ENCODE measurements at regions not wholly inside any gene's neighbourhood (a gene's known extent, or its start where the extent isn't known, plus 50 kb on each side); places are given as distances from the start of the nearest gene placed in this dataset.

- TF ChIP-seq USF1 (IDR thresholded peaks at IDR 0.05; ENCODE audit: borderline replicate concordance, low read depth): no peak
Observed at GRCh38 chr12:54762390-54762789, 91.9 kb upstream of the MUCL1 start (continued).

GRCh38 chr12:54759751-54760150 lies 94.6 kb upstream of the MUCL1 start:
- H4K20me1 ChIP-seq (ENCODE audit: insufficient read depth): no peaks in the 10 kb centered on the region
- DNase-seq: no peak

GRCh38 chr12:54751493-54751892 lies 102.8 kb upstream of the MUCL1 start:
- Histone ChIP-seq H3F3A (replicated peaks; ENCODE audit: insufficient read depth) (no peaks in the 10 kb centered on the region), H3K9me2 (no peaks in the 10 kb centered on the region), H3K4me1 (ENCODE audit: control insufficient read depth in 1 of 2, insufficient read depth in 2 of 2, low read depth in 1 of 2, low read length in 1 of 2) (no peaks in the 10 kb centered on the region), H3K4me2 (no peak overlapping the region), H3K9ac (no peak overlapping the region), H3K27me3 (ENCODE audit: insufficient read depth) (no peaks in the 10 kb centered on the region), H3K9me3 (no peaks in the 10 kb centered on the region), H3K27ac (ENCODE audit: low read depth in 2 of 2, low read length in 1 of 2) (no peak overlapping the region), H3K79me2 (ENCODE audit: insufficient read depth) (no peaks in the 10 kb centered on the region), H3K4me3 (ENCODE audit: low read depth in 2 of 2, low read length in 1 of 2) (no peak overlapping the region), H3K36me3 (replicated peaks in 1 of 2; ENCODE audit: control insufficient read depth in 1 of 2, insufficient read depth in 2 of 2, low read length in 1 of 2) (no peaks in the 10 kb centered on the region), H4K20me1 (ENCODE audit: insufficient read depth) (no peaks in the 10 kb centered on the region), H2AFZ (ENCODE audit: low read depth) (no peak overlapping the region)
- ChIA-PET CTCF (interaction anchor here (1.2 to 4.4 kb wide), 2 partner anchors 206 to 242 kb away, joined by 3 to 55 read pairs; no protein-coding TSS in a partner anchor), POLR2A (no interaction called here)
- 2% methylated on average over 1 of the region's 1 CpG for WGBS (ENCODE audit: low lambda C conversion rate)
- DNase-seq: no peak
- no peak for TF ChIP-seq EP300 (IDR thresholded peaks at IDR 0.05; ENCODE audit: borderline replicate concordance in 1 of 2, low read depth in 1 of 2, low read length in 1 of 2)
- no peak for TF ChIP-seq TEAD4 (IDR thresholded peaks at IDR 0.05; ENCODE audit: borderline replicate concordance, insufficient read depth)
- TF ChIP-seq FOXM1 (IDR thresholded peaks at IDR 0.05; ENCODE audit: low read depth): no peak
- TF ChIP-seq USF2 (IDR thresholded peaks at IDR 0.05; ENCODE audit: borderline replicate concordance, low read depth, low read length): no peak
- no peak for TF ChIP-seq PBX3 (IDR thresholded peaks at IDR 0.05)
- TF ChIP-seq TCF12 (IDR thresholded peaks at IDR 0.05): no peak
- TF ChIP-seq GABPA (IDR thresholded peaks at IDR 0.05; ENCODE audit: low read depth): no peak
- no peak for TF ChIP-seq USF1 (IDR thresholded peaks at IDR 0.05; ENCODE audit: borderline replicate concordance, low read depth)
- no peak for TF ChIP-seq NRF1 (IDR thresholded peaks at IDR 0.05; ENCODE audit: low read depth, low read length)
- TF ChIP-seq MAX (IDR thresholded peaks at IDR 0.05; ENCODE audit: low read depth): no peak
- TF ChIP-seq YY1 (IDR thresholded peaks at IDR 0.05; ENCODE audit: low read depth): no peak
- TF ChIP-seq MEF2A (IDR thresholded peaks at IDR 0.05; ENCODE audit: borderline replicate concordance, low read depth): no peak

More at GRCh38 chr12:54759751-54760150, 94.6 kb upstream of the MUCL1 start:
- TF ChIP-seq EZH2phosphoT487 (IDR thresholded peaks at IDR 0.05; ENCODE audit: borderline replicate concordance, low read depth): no peak
- peak; percentile 45 for TF ChIP-seq RAD21 (IDR thresholded peaks at IDR 0.05; ENCODE audit: low read length)
- TF ChIP-seq RFX5 (IDR thresholded peaks at IDR 0.05; ENCODE audit: low read length): no peak
- no peak for TF ChIP-seq RXRA (IDR thresholded peaks at IDR 0.05; ENCODE audit: borderline replicate concordance, low read depth)
- TF ChIP-seq CTCF (IDR thresholded peaks at IDR 0.05): peak; percentile 22; the same call in 1 of the 2 replicates
- TF ChIP-seq SMC3 (IDR thresholded peaks at IDR 0.05; ENCODE audit: low read depth, low read length): peak; percentile 16; the same call in 1 of the 2 replicates
- Histone ChIP-seq H3K27ac (ENCODE audit: low read depth in 2 of 2, low read length in 1 of 2) (no peak overlapping the region), H3K9me2 (no peaks in the 10 kb centered on the region), H3K27me3 (ENCODE audit: insufficient read depth) (no peaks in the 10 kb centered on the region), H3K36me3 (replicated peaks in 1 of 2; ENCODE audit: control insufficient read depth in 1 of 2, insufficient read depth in 2 of 2, low read length in 1 of 2) (no peaks in the 10 kb centered on the region), H3K4me3 (ENCODE audit: low read depth in 2 of 2, low read length in 1 of 2) (peak overlapping the region in 1 of 2 experiments; percentile 43; a peak in 1 of 4 replicates), H3K9ac (no peak overlapping the region), H3K79me2 (ENCODE audit: insufficient read depth) (no peaks in the 10 kb centered on the region), H2AFZ (ENCODE audit: low read depth) (no peak overlapping the region), H3K4me1 (ENCODE audit: control insufficient read depth in 1 of 2, insufficient read depth in 2 of 2, low read depth in 1 of 2, low read length in 1 of 2) (no peaks in the 10 kb centered on the region), H3K4me2 (no peak overlapping the region), H3F3A (replicated peaks; ENCODE audit: insufficient read depth) (no peaks in the 10 kb centered on the region), H3K9me3 (no peaks in the 10 kb centered on the region)
- CTCF ChIA-PET: interaction anchor here (1.0 to 1.2 kb wide), 3 partner anchors 10 to 198 kb away, joined by 3 to 4 read pairs (median 4); no protein-coding TSS in a partner anchor
- POLR2A ChIA-PET: no interaction called here
- 0% methylated on average over 1 of the region's 1 CpG for WGBS (ENCODE audit: low lambda C conversion rate)

Data from SK-N-SH (cell line).